GM23338 (cell line): ENCODE measurements at regions not wholly inside any gene's neighbourhood (a gene's known extent, or its start where the extent isn't known, plus 50 kb on each side); places are given as distances from the start of the nearest gene placed in this dataset.

Source experiments
- ATAC-seq: fragments of 200-7000 bp; cut with Tn5 transposase; 3 replicates; pipeline ENCODE4 v1.9.1; 2020
- DNase-seq: peaks from one replicate; pipeline ENCODE4 v3.0.0-alpha.2; 2015; ENCODE audit warnings: low spot score
- H2AFZ ChIP-seq: fragments of 200-600 bp; sonication (generic); 2 replicates; pipeline ENCODE4 v1.8.0; 2016; ENCODE audit warnings: antibody characterized with exemption, mild to moderate bottlenecking, moderate library complexity
- H3F3A ChIP-seq: fragments of 200-600 bp; sonication (generic); replicated peaks from 2 replicates; pipeline ENCODE4 v1.8.0; 2017; ENCODE audit warnings: antibody characterized with exemption, mixed run types, low read depth
- H3K27ac ChIP-seq: fragments of 200-600 bp; sonication (generic); 2 replicates; pipeline ENCODE4 v1.6.1; 2016; ENCODE audit warnings: low read depth
- H3K27me3 ChIP-seq: fragments of 200-600 bp; sonication (generic); 2 replicates; pipeline ENCODE4 v1.8.0; 2016; ENCODE audit warnings: mild to moderate bottlenecking, mixed run types, moderate library complexity; ENCODE audit not compliant: insufficient read depth
- H3K36me3 ChIP-seq: fragments of 200-600 bp; sonication (generic); 2 replicates; pipeline ENCODE4 v1.8.0; 2016; ENCODE audit warnings: mild to moderate bottlenecking; ENCODE audit not compliant: insufficient read depth
- H3K4me1 ChIP-seq: fragments of 200-600 bp; sonication (generic); 2 replicates; pipeline ENCODE4 v1.8.0; 2016; ENCODE audit warnings: mild to moderate bottlenecking, moderate library complexity; ENCODE audit not compliant: insufficient read depth
- H3K4me2 ChIP-seq: fragments of 200-600 bp; sonication (generic); 2 replicates; pipeline ENCODE4 v1.7.1; 2017; ENCODE audit warnings: mixed run types
- H3K4me3 ChIP-seq: fragments of 200-600 bp; sonication (generic); 2 replicates; pipeline ENCODE4 v1.6.1; 2016; ENCODE audit warnings: mixed run types
- H3K79me2 ChIP-seq: fragments of 200-600 bp; sonication (generic); replicated peaks from 2 replicates; pipeline ENCODE4 v1.8.0; 2017; ENCODE audit warnings: mild to moderate bottlenecking; ENCODE audit not compliant: insufficient read depth
- H3K9me2 ChIP-seq: fragments of 200-600 bp; sonication (generic); 2 replicates; pipeline ENCODE4 v1.8.0; 2017; ENCODE audit not compliant: insufficient read depth
- H4K20me1 ChIP-seq: fragments of 200-600 bp; sonication (generic); replicated peaks from 2 replicates; pipeline ENCODE4 v1.8.0; 2017; ENCODE audit warnings: mild to moderate bottlenecking; ENCODE audit not compliant: insufficient read depth
- H3K27ac Mint-ChIP-seq: 2 replicates; pipeline ENCODE4 v1.8.0; 2020; ENCODE audit warnings: inconsistent platforms, mild to moderate bottlenecking, moderate library complexity, mixed read lengths
- H3K27me3 Mint-ChIP-seq: 3 replicates; pipeline ENCODE4 v1.8.0; 2022; ENCODE audit warnings: low read depth, mild to moderate bottlenecking, moderate library complexity, mixed read lengths, inconsistent platforms; ENCODE audit not compliant: insufficient read depth, poor library complexity
- H3K36me3 Mint-ChIP-seq: 3 replicates; pipeline ENCODE4 v1.8.0; 2021; ENCODE audit warnings: low read depth, mild to moderate bottlenecking, inconsistent platforms, moderate library complexity, mixed read lengths
- H3K4me1 Mint-ChIP-seq: 3 replicates; pipeline ENCODE4 v1.8.0; 2020; ENCODE audit warnings: mild to moderate bottlenecking, inconsistent platforms, mixed read lengths
- H3K4me3 Mint-ChIP-seq: 3 replicates; pipeline ENCODE4 v1.8.0; 2021; ENCODE audit warnings: moderate library complexity, mild to moderate bottlenecking, inconsistent platforms, mixed read lengths
- H3K9me3 Mint-ChIP-seq: 3 replicates; pipeline ENCODE4 v1.8.0; 2020; ENCODE audit warnings: moderate library complexity, mild to moderate bottlenecking, inconsistent platforms, mixed read lengths
- CREB1 ChIP-seq: fragments of 250-450 bp; sonication (Bioruptor Pico); IDR thresholded peaks from 2 replicates; pipeline ENCODE4 v1.5.0; 2020; ENCODE audit warnings: low read depth, mild to moderate bottlenecking, moderate library complexity
- CTCF ChIP-seq, 2 experiments: fragments of 200-600 bp in 1 of 2; sonication (generic) in 1 of 2; conservative IDR thresholded peaks; 2 replicates each; pipeline versions ENCODE4 v1.5.1 to v1.6.1; 2016 to 2017; ENCODE audit warnings: antibody characterized with exemption in 2 of 2, low read depth in 2 of 2, mild to moderate bottlenecking in 2 of 2, moderate library complexity in 1 of 2
- ETS1 ChIP-seq: IDR thresholded peaks from 2 replicates; pipeline ENCODE4 v1.6.1; 2016; ENCODE audit warnings: antibody characterized with exemption
- EZH2 ChIP-seq: fragments of 200-600 bp; sonication (generic); IDR thresholded peaks from one replicate; pipeline ENCODE4 v1.8.0; 2017; ENCODE audit warnings: antibody characterized with exemption, mild to moderate bottlenecking, low read depth; ENCODE audit not compliant: unreplicated experiment
- EZH2phosphoT487 ChIP-seq: fragments of 200-600 bp; sonication (generic); IDR thresholded peaks from one replicate; pipeline ENCODE4 v1.8.1; 2018; ENCODE audit warnings: antibody characterized with exemption; ENCODE audit not compliant: unreplicated experiment
- JUNB ChIP-seq: IDR thresholded peaks from one replicate; pipeline ENCODE4 v1.6.1; 2016; ENCODE audit warnings: antibody characterized with exemption; ENCODE audit not compliant: unreplicated experiment
- NANOG ChIP-seq: IDR thresholded peaks from 2 replicates; pipeline ENCODE4 v1.6.1; 2016; ENCODE audit warnings: antibody characterized with exemption, borderline replicate concordance
- POLR2AphosphoS5 ChIP-seq: IDR thresholded peaks from 2 replicates; pipeline ENCODE4 v1.6.1; 2016; ENCODE audit warnings: antibody characterized with exemption, low read depth
- REST ChIP-seq: IDR thresholded peaks from one replicate; pipeline ENCODE4 v1.6.1; 2018; ENCODE audit warnings: antibody characterized with exemption; ENCODE audit not compliant: unreplicated experiment
- STAT1 ChIP-seq: IDR thresholded peaks from one replicate; pipeline ENCODE4 v1.6.1; 2016; ENCODE audit warnings: antibody characterized with exemption; ENCODE audit not compliant: unreplicated experiment
- ZNF114 ChIP-seq: fragments of 250-450 bp; sonication (Bioruptor Pico); IDR thresholded peaks from 2 replicates; pipeline ENCODE4 v1.5.0; 2020; ENCODE audit warnings: mild to moderate bottlenecking, moderate library complexity
- ZNF331 ChIP-seq: fragments of 250-450 bp; sonication (Bioruptor Pico); IDR thresholded peaks from 2 replicates; pipeline ENCODE4 v1.5.0; 2020; ENCODE audit warnings: low read depth, mild to moderate bottlenecking, moderate library complexity
- ZNF462 ChIP-seq: fragments of 250-450 bp; sonication (Bioruptor Pico); IDR thresholded peaks from 2 replicates; pipeline ENCODE4 v1.5.0; 2020; ENCODE audit warnings: mild to moderate bottlenecking, moderate library complexity

- Mint-ChIP-seq H3K4me3 (no peak overlapping the region), H3K36me3 (no peaks in the 10 kb centered on the region), H3K27ac (no peak overlapping the region), H3K4me1 (peaks cover 22% of the 10 kb centered on the region), H3K27me3 (peaks cover 5% of the 10 kb centered on the region), H3K9me3 (no peaks in the 10 kb centered on the region)
- H3K4me2 ChIP-seq, result no peak overlapping the region; the same call in 1 of the 2 replicates
- TF ChIP-seq ZNF331 (CRISPR knock-in tag) (no peak), JUNB (no peak), POLR2AphosphoS5 (no peak), EZH2 (no peak), STAT1 (no peak), NANOG (no peak), REST (no peak), ETS1 (no peak), ZNF114 (no peak), EZH2phosphoT487 (no peak), CREB1 (no peak), ZNF462 (CRISPR knock-in tag) (no peak), CTCF (conservative IDR thresholded peaks at IDR 0.05; ENCODE audit: low read depth in 2 of 2) (no peak)
- H3K9me2 ChIP-seq, result no peaks in the 10 kb centered on the region
- no peak overlapping the region for H3K27ac ChIP-seq
- H3K79me2 ChIP-seq, result no peaks in the 10 kb centered on the region
- no peaks in the 10 kb centered on the region for H3K36me3 ChIP-seq
- ATAC-seq (no peak), DNase-seq (no peak)
- H4K20me1 ChIP-seq, result no peaks in the 10 kb centered on the region
- H3F3A ChIP-seq, result no peaks in the 10 kb centered on the region
- no peak overlapping the region for H2AFZ ChIP-seq
- H3K4me1 ChIP-seq, result peaks cover 15% of the 10 kb centered on the region
- no peaks in the 10 kb centered on the region for H3K27me3 ChIP-seq
- H3K4me3 ChIP-seq, result no peak overlapping the region
Observed at GRCh38 chrX:138001226-138001625, 435.3 kb downstream of the ZIC3 start.
